BJ (cell line): ENCODE measurements at regions not wholly inside any gene's neighbourhood (a gene's known extent, or its start where the extent isn't known, plus 50 kb on each side); places are given as distances from the start of the nearest gene placed in this dataset.

Experiments
- CTCF ChIA-PET: fragments of 350-600 bp; formaldehyde crosslinking; extraction: SDS; loops from one replicate; lab custom pipeline; 2021; ENCODE audit warnings: antibody characterized with exemption, inconsistent platforms; lab: Yijun Ruan, JAX
- POLR2A ChIA-PET: fragments of 300-600 bp; sonication (Branson Sonifier 250); formaldehyde crosslinking; extraction: SDS; loops from one replicate; lab custom pipeline; 2021; ENCODE audit warnings: antibody characterized with exemption; lab: Charles Lee
- DNase-seq: peaks from one replicate; pipeline ENCODE4 v3.0.0-alpha.2; 2011; ENCODE audit warnings: low read depth
- H3K27me3 ChIP-seq: 2 replicates; pipeline ENCODE4 v1.6.0; 2011; ENCODE audit warnings: low read length; ENCODE audit not compliant: control insufficient read depth, insufficient read depth
- H3K36me3 ChIP-seq: 2 replicates; pipeline ENCODE4 v1.5.1; 2011; ENCODE audit warnings: low read length; ENCODE audit not compliant: control insufficient read depth, insufficient read depth
- H3K4me3 ChIP-seq: 2 replicates; pipeline ENCODE4 v1.5.1; 2011; ENCODE audit warnings: low read depth, mild to moderate bottlenecking, control low read depth, low read length
- TF ChIP-seq, protein P1 (sequence below): IDR thresholded peaks from 2 replicates; pipeline ENCODE4 v1.5.1; 2011; ENCODE audit warnings: low read depth, mild to moderate bottlenecking, control low read depth, inconsistent platforms, low read length, moderate library complexity; ENCODE audit not compliant: insufficient read depth

DNA sequence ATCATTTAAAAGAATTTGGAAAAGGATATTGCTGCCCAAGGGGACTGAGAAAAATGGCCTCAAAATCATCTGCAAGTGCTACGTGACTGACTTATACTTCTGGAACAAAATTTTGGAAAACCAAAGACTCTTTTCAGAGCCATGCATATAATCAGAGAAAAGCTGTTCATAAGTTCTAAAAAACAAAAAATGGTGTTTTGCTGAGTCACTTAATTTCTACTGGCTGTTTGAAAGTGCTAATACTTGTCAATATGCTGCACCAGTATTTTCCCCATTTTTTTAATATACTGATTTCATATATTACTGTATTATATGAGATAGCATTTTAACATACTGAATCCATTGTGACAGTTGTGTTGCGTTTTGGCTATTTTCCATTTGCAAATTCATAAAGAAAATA, 61.5 kb upstream of the ZMAT1 start:
- CTCF ChIA-PET: no interaction called here
- POLR2A ChIA-PET: no interaction called here
- TF ChIP-seq, protein P1, sequence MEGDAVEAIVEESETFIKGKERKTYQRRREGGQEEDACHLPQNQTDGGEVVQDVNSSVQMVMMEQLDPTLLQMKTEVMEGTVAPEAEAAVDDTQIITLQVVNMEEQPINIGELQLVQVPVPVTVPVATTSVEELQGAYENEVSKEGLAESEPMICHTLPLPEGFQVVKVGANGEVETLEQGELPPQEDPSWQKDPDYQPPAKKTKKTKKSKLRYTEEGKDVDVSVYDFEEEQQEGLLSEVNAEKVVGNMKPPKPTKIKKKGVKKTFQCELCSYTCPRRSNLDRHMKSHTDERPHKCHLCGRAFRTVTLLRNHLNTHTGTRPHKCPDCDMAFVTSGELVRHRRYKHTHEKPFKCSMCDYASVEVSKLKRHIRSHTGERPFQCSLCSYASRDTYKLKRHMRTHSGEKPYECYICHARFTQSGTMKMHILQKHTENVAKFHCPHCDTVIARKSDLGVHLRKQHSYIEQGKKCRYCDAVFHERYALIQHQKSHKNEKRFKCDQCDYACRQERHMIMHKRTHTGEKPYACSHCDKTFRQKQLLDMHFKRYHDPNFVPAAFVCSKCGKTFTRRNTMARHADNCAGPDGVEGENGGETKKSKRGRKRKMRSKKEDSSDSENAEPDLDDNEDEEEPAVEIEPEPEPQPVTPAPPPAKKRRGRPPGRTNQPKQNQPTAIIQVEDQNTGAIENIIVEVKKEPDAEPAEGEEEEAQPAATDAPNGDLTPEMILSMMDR: no peak
- no peak overlapping the region for H3K4me3 ChIP-seq
- DNase-seq: no peak
- no peaks in the 10 kb centered on the region for H3K36me3 ChIP-seq
- H3K27me3 ChIP-seq: no peaks in the 10 kb centered on the region

DNA sequence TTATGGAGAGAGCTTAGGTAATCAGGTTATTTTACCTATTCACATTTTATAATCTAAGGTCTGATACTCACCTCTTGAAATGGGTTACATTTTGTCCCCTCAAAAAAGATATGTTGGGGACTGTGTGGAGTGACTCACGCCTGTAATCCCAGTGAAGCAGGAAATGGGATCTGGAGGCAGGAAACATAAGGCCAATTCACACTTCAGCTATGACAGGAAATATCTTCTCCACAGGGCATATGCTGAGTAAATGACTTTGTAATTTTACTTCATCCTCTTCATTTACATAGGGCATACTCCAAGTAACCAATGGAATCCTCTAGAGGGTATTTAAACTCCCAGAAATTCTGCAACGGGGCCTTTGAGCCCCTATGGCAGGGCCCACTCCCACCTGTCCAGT, 54.8 kb upstream of the ZMAT1 start:
- ChIA-PET POLR2A (no interaction called here), CTCF (no interaction called here)
- H3K4me3 ChIP-seq: no peak overlapping the region
- TF ChIP-seq, protein P1: no peak
- H3K27me3 ChIP-seq: no peaks in the 10 kb centered on the region
- H3K36me3 ChIP-seq: no peaks in the 10 kb centered on the region
- no peak for DNase-seq
